H1 (cell line): ENCODE measurements at regions not wholly inside any gene's neighbourhood (a gene's known extent, or its start where the extent isn't known, plus 50 kb on each side); places are given as distances from the start of the nearest gene placed in this dataset.

ENCODE experiments used
- CHD7 ChIP-seq: fragments of 300-600 bp; sonication (generic); IDR thresholded peaks from 2 replicates; pipeline ENCODE4 v1.7.1; 2012; ENCODE audit warnings: low read length, moderate library complexity, mild to moderate bottlenecking, inconsistent platforms; ENCODE audit not compliant: insufficient replicate concordance
- KDM4A ChIP-seq: IDR thresholded peaks from one replicate; pipeline ENCODE4 v1.7.1; 2012; ENCODE audit warnings: low read depth, mild to moderate bottlenecking, moderate library complexity, low read length, inconsistent platforms; ENCODE audit not compliant: severe bottlenecking
- TF ChIP-seq, protein P1 (sequence below): IDR thresholded peaks from 2 replicates; pipeline ENCODE4 v1.6.1; 2011; ENCODE audit warnings: low read depth, mild to moderate bottlenecking, low read length; ENCODE audit not compliant: insufficient read depth

DNA sequence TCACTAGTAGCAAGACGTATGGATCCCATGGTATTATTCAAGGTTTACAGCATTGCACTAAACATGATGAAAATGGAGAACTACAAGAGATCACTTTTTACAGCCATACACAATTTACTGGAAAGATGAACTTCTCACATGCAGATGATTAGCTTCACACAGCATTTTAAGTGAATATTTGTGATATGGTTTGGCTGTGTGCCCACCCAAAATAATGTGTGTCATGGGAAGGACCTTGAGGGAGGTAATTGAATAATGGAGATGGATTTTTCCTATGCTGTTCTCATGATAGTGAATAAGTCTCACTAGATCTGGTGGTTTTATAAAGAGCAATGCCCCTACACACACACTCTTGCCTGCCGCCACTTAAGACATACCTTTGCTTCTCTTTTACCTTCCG, 662.0 kb upstream of the CCDC54 start (continued):
- TF ChIP-seq CHD7 (no peak), KDM4A (no peak)
- TF ChIP-seq, protein P1, sequence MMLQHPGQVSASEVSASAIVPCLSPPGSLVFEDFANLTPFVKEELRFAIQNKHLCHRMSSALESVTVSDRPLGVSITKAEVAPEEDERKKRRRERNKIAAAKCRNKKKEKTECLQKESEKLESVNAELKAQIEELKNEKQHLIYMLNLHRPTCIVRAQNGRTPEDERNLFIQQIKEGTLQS: no peak
